GM23248 (cell line): ENCODE measurements at regions not wholly inside any gene's neighbourhood (a gene's known extent, or its start where the extent isn't known, plus 50 kb on each side); places are given as distances from the start of the nearest gene placed in this dataset.
"Not testable (repeated sequence)": the region's sequence is repeated elsewhere in the genome, so short reads cannot be mapped to it uniquely, and the experiment has no call there.

Experiments used
- DNase-seq: peaks from one replicate; pipeline ENCODE4 v3.0.0-alpha.2; 2015
- H2AFZ ChIP-seq: fragments of 200-600 bp; sonication (generic); 2 replicates; pipeline ENCODE4 v1.6.1; 2016; ENCODE audit warnings: antibody characterized with exemption
- H3F3A ChIP-seq: fragments of 200-600 bp; sonication (generic); 2 replicates; pipeline ENCODE4 v1.6.1; 2016; ENCODE audit warnings: mild to moderate bottlenecking, antibody characterized with exemption, mixed run types; ENCODE audit not compliant: insufficient read depth
- H3K27ac ChIP-seq: fragments of 200-600 bp; sonication (generic); 2 replicates; pipeline ENCODE4 v1.5.1; 2016; ENCODE audit warnings: mild to moderate bottlenecking
- H3K27me3 ChIP-seq: fragments of 200-600 bp; sonication (generic); replicated peaks from 2 replicates; pipeline ENCODE4 v1.6.1; 2016; ENCODE audit warnings: mild to moderate bottlenecking; ENCODE audit not compliant: insufficient read depth
- H3K36me3 ChIP-seq: fragments of 200-600 bp; sonication (generic); 2 replicates; pipeline ENCODE4 v1.6.1; 2016; ENCODE audit warnings: low read depth, mild to moderate bottlenecking
- H3K4me1 ChIP-seq: fragments of 200-600 bp; sonication (generic); 2 replicates; pipeline ENCODE4 v1.6.1; 2016; ENCODE audit warnings: mild to moderate bottlenecking; ENCODE audit not compliant: insufficient read depth
- H3K4me2 ChIP-seq: fragments of 200-600 bp; sonication (generic); one replicate; pipeline ENCODE4 v1.6.1; 2016; ENCODE audit warnings: mild to moderate bottlenecking; ENCODE audit not compliant: unreplicated experiment
- H3K4me3 ChIP-seq: fragments of 200-600 bp; sonication (generic); 2 replicates; pipeline ENCODE4 v1.5.1; 2016; ENCODE audit warnings: mild to moderate bottlenecking
- H3K79me2 ChIP-seq: fragments of 200-600 bp; sonication (generic); 2 replicates; pipeline ENCODE4 v1.6.1; 2016; ENCODE audit warnings: mild to moderate bottlenecking; ENCODE audit not compliant: insufficient read depth
- H3K9ac ChIP-seq: fragments of 200-600 bp; sonication (generic); 2 replicates; pipeline ENCODE4 v1.6.1; 2016; ENCODE audit warnings: mild to moderate bottlenecking
- H3K9me2 ChIP-seq: fragments of 200-600 bp; sonication (generic); 2 replicates; pipeline ENCODE4 v1.6.1; 2016; ENCODE audit warnings: mixed run types, mild to moderate bottlenecking, moderate library complexity; ENCODE audit not compliant: insufficient read depth
- H3K9me3 ChIP-seq: fragments of 200-600 bp; sonication (generic); one replicate; pipeline ENCODE4 v1.6.1; 2017; ENCODE audit warnings: low read depth
- H4K20me1 ChIP-seq: fragments of 200-600 bp; sonication (generic); 2 replicates; pipeline ENCODE4 v1.6.0; 2016; ENCODE audit not compliant: insufficient read depth
- EZH2 ChIP-seq: fragments of 200-600 bp; sonication (generic); IDR thresholded peaks from 2 replicates; pipeline ENCODE4 v1.6.1; 2018; ENCODE audit warnings: antibody characterized with exemption, mild to moderate bottlenecking; ENCODE audit not compliant: insufficient read depth, poor library complexity, severe bottlenecking
- EZH2phosphoT487 ChIP-seq: fragments of 200-600 bp; sonication (generic); IDR thresholded peaks from 2 replicates; pipeline ENCODE4 v1.6.1; 2018; ENCODE audit warnings: antibody characterized with exemption, moderate library complexity, mild to moderate bottlenecking, low read depth; ENCODE audit not compliant: insufficient read depth
- WGBS, 2 experiments: methylation state at CpG; one replicate each; pipeline ENCODE4 v1.1.6; 2015 to 2017; ENCODE audit warnings: low lambda C conversion rate in 2 of 2, low coverage in 1 of 2; ENCODE audit errors: missing lambda C conversion rate in 2 of 2; 5-methylcytosine and 5-hydroxymethylcytosine counted together
- in situ Hi-C: fragments of 300-500 bp; cut with MboI; formaldehyde crosslinking; loops from 2 replicates; pipeline ENCODE4 v1.15.0; 2020

DNA sequence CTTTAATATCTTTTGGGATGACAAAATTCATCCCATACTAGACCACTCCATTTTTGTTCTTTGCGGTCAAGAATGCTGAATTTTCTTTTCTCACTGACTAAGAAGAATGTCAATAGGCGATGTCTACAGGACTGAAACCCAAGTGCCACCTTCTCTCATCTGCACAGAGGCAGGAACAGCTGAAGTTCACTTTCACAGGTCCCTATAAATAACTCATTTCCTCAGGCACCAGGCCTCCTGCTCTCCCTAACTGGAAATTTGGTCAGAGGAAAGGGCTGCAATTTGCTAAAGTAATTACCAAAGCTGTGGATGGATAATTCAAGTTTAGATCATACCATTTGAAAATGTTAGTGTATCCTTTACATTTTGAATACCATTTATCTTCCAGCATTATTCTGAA, 142.9 kb downstream of the DIRAS2 start:
- Histone ChIP-seq H3K4me2 (no peak overlapping the region), H3K27me3 (no peaks in the 10 kb centered on the region), H3K4me3 (no peak overlapping the region), H3K79me2 (no peaks in the 10 kb centered on the region), H3K9me2 (no peaks in the 10 kb centered on the region), H3K9ac (no peak overlapping the region), H2AFZ (no peak overlapping the region), H3K9me3 (no peaks in the 10 kb centered on the region), H3F3A (no peaks in the 10 kb centered on the region), H3K36me3 (no peaks in the 10 kb centered on the region), H4K20me1 (no peaks in the 10 kb centered on the region), H3K4me1 (no peaks in the 10 kb centered on the region), H3K27ac (no peak overlapping the region)
- DNase-seq: no peak
- TF ChIP-seq EZH2phosphoT487 (no peak), EZH2 (no peak)
- in situ Hi-C loops: no loop called here
- 8 to 11% methylated on average over 2 of the region's 2 CpGs for WGBS, 2 experiments

- no peak overlapping the region for H3K27ac ChIP-seq
- no peak overlapping the region for H3K4me2 ChIP-seq
- no peaks in the 10 kb centered on the region for H3K4me1 ChIP-seq
- no peaks in the 10 kb centered on the region for H3K36me3 ChIP-seq
- H3K79me2 ChIP-seq: no peaks in the 10 kb centered on the region
- no peaks in the 10 kb centered on the region for H3K9me2 ChIP-seq
- no peak for TF ChIP-seq EZH2phosphoT487
- TF ChIP-seq EZH2: no peak
- no peak for DNase-seq
- H2AFZ ChIP-seq: no peak overlapping the region
- H3K4me3 ChIP-seq: no peak overlapping the region
- no peaks in the 10 kb centered on the region for H3K27me3 ChIP-seq
- no peaks in the 10 kb centered on the region for H3K9me3 ChIP-seq
- H4K20me1 ChIP-seq: no peaks in the 10 kb centered on the region
- H3K9ac ChIP-seq: no peak overlapping the region
- in situ Hi-C loops: no loop called here
- no peaks in the 10 kb centered on the region for H3F3A ChIP-seq
- WGBS, 2 experiments: 24 to 28% methylated on average over 4 of the region's 4 CpGs
Measured at GRCh38 chr9:90502134-90502533, 140.5 kb downstream of the DIRAS2 start.

DNA sequence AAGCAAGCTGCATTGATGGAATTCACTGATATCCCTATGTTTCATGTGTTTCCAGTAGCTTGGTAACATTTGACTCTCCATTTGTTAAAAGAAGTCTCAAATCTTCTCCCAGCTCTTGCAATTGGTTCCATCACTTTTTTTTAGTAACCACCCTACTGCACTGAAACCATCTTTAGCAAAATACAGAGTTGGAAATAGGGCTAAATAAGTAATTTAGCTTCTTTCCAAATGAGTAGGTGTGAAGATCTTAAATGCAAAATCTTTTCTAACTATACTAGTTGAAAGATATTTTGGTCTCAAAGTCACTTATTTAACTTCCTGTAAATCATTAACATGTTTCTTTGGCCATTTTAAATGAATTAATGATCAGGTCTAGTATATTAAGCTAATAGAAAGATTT, 138.1 kb downstream of the DIRAS2 start:
- TF ChIP-seq EZH2phosphoT487 (no peak), EZH2 (no peak)
- no peak overlapping the region for H2AFZ ChIP-seq
- no peak overlapping the region for H3K4me3 ChIP-seq
- H3K9ac ChIP-seq: no peak overlapping the region
- no peaks in the 10 kb centered on the region for H3K9me3 ChIP-seq
- H3K27me3 ChIP-seq: no peaks in the 10 kb centered on the region
- H3F3A ChIP-seq: no peaks in the 10 kb centered on the region
- H3K9me2 ChIP-seq: no peaks in the 10 kb centered on the region
- no peaks in the 10 kb centered on the region for H4K20me1 ChIP-seq
- H3K79me2 ChIP-seq: no peaks in the 10 kb centered on the region
- no peak overlapping the region for H3K27ac ChIP-seq
- no peaks in the 10 kb centered on the region for H3K36me3 ChIP-seq
- no peak for DNase-seq
- H3K4me1 ChIP-seq: no peaks in the 10 kb centered on the region
- in situ Hi-C loops: no loop called here
- H3K4me2 ChIP-seq: no peak overlapping the region

DNA sequence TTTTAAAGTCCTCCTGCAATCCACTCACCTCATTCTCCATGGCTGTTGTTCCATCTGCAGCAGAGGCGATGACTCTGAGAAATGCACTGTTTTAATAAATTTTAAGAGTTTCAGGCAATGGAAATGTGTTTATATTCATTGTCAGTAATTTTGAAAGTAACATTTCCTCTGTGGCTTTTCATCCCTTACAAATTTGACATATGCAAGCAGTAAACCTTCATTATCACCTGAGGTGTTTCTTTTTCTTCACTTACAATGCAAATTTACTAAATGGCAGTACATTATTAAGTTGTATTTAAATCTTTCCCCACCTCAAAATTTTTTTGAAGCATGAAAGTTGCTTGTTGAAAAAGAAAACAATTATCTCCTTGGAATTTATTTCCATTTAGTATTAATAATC, 136.9 kb downstream of the DIRAS2 start:
- H3K4me1 ChIP-seq: no peaks in the 10 kb centered on the region
- H3K27me3 ChIP-seq: no peaks in the 10 kb centered on the region
- no peak for DNase-seq
- no peaks in the 10 kb centered on the region for H3K36me3 ChIP-seq
- H3K9ac ChIP-seq: no peak overlapping the region
- no peak overlapping the region for H3K27ac ChIP-seq
- no peaks in the 10 kb centered on the region for H3K79me2 ChIP-seq
- H3K9me3 ChIP-seq: no peaks in the 10 kb centered on the region
- H3K4me2 ChIP-seq: no peak overlapping the region
- H4K20me1 ChIP-seq: no peaks in the 10 kb centered on the region
- H3F3A ChIP-seq: no peaks in the 10 kb centered on the region
- WGBS, 2 experiments: 4 to 14% methylated on average over 1 of the region's 1 CpG
- H3K4me3 ChIP-seq: no peak overlapping the region
- in situ Hi-C loops: no loop called here
- H2AFZ ChIP-seq: no peak overlapping the region
- no peak for TF ChIP-seq EZH2
- TF ChIP-seq EZH2phosphoT487: no peak
- no peaks in the 10 kb centered on the region for H3K9me2 ChIP-seq

GRCh38 chr9:90506402-90506801, 136.2 kb downstream of the DIRAS2 start:
- H3K4me1 ChIP-seq, H3K4me2 ChIP-seq, H3K36me3 ChIP-seq, H3K9ac ChIP-seq, H3K4me3 ChIP-seq, H3K27ac ChIP-seq, in situ Hi-C loops, H3K9me2 ChIP-seq, DNase-seq, H2AFZ ChIP-seq, H4K20me1 ChIP-seq, H3K27me3 ChIP-seq, H3K9me3 ChIP-seq, H3F3A ChIP-seq, H3K79me2 ChIP-seq: not testable (repeated sequence)
- 5 to 12% methylated on average over 4 of the region's 4 CpGs for WGBS, 2 experiments
